Progenitor cell of endocrine pancreas (in vitro differentiated cells): ENCODE measurements at regions not wholly inside any gene's neighbourhood (a gene's known extent, or its start where the extent isn't known, plus 50 kb on each side); places are given as distances from the start of the nearest gene placed in this dataset.

ENCODE experiments used
- DNase-seq: peaks from one replicate; pipeline ENCODE4 v3.0.0; 2021; ENCODE audit warnings: low spot score; ENCODE audit not compliant: unreplicated experiment
- H3K27ac Mint-ChIP-seq: 2 replicates; pipeline ENCODE4 v1.8.0; 2021; ENCODE audit warnings: mild to moderate bottlenecking, moderate library complexity, mixed read lengths
- H3K27me3 Mint-ChIP-seq: 2 replicates; pipeline ENCODE4 v1.8.0; 2021; ENCODE audit warnings: mixed read lengths
- H3K36me3 Mint-ChIP-seq: 2 replicates; pipeline ENCODE4 v1.8.0; 2022; ENCODE audit warnings: mixed read lengths; ENCODE audit not compliant: insufficient read depth
- H3K4me1 Mint-ChIP-seq: 2 replicates; pipeline ENCODE4 v1.8.0; 2021; ENCODE audit warnings: low read depth, mixed read lengths
- H3K4me3 Mint-ChIP-seq: 2 replicates; pipeline ENCODE4 v1.8.0; 2021; ENCODE audit warnings: low read depth, mild to moderate bottlenecking, moderate library complexity, mixed read lengths
- H3K9me3 Mint-ChIP-seq: 2 replicates; pipeline ENCODE4 v1.8.0; 2021; ENCODE audit warnings: low read depth, mixed read lengths
- TF ChIP-seq, protein P1 (sequence below): fragments of 200-600 bp; sonication (generic); IDR thresholded peaks from one replicate; pipeline ENCODE4 v1.5.0; 2021; ENCODE audit warnings: antibody characterized with exemption, mild to moderate bottlenecking; ENCODE audit not compliant: unreplicated experiment

DNA sequence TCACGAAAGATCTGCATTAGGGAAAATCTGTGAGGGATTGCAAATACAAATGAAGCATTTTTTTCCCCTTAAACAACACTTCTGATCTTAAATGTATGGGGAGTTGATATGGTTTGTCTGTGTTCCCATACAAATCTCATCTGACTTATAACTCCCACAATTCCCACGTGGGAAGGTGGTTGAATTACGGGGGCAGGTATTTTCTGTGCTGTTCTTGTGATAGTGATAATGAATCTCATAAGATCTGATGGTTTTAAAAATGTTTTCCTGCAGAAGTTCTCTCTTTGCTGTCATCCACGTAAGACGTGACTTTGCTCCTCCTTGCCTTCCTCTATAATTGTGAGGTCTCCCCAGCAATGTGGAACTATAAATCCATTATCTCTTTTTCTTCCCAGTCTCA, 107.4 kb upstream of the KCNIP4 start:
- no peaks in the 10 kb centered on the region for H3K9me3 Mint-ChIP-seq
- H3K27me3 Mint-ChIP-seq: no peaks in the 10 kb centered on the region
- H3K27ac Mint-ChIP-seq: no peak overlapping the region
- TF ChIP-seq, protein P1, sequence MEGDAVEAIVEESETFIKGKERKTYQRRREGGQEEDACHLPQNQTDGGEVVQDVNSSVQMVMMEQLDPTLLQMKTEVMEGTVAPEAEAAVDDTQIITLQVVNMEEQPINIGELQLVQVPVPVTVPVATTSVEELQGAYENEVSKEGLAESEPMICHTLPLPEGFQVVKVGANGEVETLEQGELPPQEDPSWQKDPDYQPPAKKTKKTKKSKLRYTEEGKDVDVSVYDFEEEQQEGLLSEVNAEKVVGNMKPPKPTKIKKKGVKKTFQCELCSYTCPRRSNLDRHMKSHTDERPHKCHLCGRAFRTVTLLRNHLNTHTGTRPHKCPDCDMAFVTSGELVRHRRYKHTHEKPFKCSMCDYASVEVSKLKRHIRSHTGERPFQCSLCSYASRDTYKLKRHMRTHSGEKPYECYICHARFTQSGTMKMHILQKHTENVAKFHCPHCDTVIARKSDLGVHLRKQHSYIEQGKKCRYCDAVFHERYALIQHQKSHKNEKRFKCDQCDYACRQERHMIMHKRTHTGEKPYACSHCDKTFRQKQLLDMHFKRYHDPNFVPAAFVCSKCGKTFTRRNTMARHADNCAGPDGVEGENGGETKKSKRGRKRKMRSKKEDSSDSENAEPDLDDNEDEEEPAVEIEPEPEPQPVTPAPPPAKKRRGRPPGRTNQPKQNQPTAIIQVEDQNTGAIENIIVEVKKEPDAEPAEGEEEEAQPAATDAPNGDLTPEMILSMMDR: no peak
- no peaks in the 10 kb centered on the region for H3K36me3 Mint-ChIP-seq
- no peak for DNase-seq
- H3K4me1 Mint-ChIP-seq: no peaks in the 10 kb centered on the region
- H3K4me3 Mint-ChIP-seq: no peak overlapping the region

DNA sequence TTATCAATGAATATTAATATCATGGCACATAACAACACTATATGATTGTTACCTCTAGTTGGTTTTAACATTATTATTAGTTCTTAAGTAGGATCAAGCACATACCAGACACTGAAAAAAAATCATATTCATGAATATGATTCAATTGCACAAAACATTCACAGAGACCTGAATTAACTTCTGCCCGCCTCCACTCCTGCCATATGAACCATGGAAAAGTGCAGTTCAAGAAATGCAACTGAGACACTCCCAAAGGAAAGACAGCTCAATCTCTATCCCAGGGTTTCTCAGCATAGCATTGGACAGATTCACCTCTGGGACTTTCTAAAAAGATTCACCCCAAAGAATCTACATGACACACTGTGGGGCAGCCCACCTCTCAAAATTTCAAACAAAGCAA, 103.5 kb upstream of the KCNIP4 start:
- H3K9me3 Mint-ChIP-seq: peaks cover 4% of the 10 kb centered on the region
- TF ChIP-seq, protein P1: no peak
- H3K27me3 Mint-ChIP-seq: no peaks in the 10 kb centered on the region
- H3K36me3 Mint-ChIP-seq: no peaks in the 10 kb centered on the region
- no peak overlapping the region for H3K4me3 Mint-ChIP-seq
- H3K27ac Mint-ChIP-seq: no peak overlapping the region
- DNase-seq: no peak
- H3K4me1 Mint-ChIP-seq: no peaks in the 10 kb centered on the region

DNA sequence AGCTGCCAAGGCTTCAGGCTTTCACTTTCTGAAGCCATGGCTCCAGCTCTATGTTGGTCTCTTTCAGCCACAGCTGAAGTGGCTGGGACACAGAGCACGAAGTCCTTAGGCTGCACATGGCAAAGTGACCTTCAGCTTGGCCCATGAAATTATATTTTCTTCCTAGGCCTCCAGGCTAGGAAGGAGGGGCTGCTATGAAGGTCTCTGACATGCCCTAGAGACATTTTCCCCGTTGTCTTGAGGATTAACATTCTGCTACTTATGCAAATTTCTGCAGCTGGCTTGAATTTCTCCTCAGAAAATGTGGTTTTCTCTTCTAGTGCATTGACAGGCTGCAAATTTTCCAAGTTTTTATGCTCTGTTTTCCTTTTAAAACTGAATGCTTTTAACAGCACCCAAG, 99.8 kb upstream of the KCNIP4 start:
- no peak overlapping the region for H3K27ac Mint-ChIP-seq
- no peaks in the 10 kb centered on the region for H3K4me1 Mint-ChIP-seq
- no peak for DNase-seq
- peaks cover 4% of the 10 kb centered on the region for H3K9me3 Mint-ChIP-seq
- H3K36me3 Mint-ChIP-seq: no peaks in the 10 kb centered on the region
- no peak overlapping the region for H3K4me3 Mint-ChIP-seq
- TF ChIP-seq, protein P1: no peak
- H3K27me3 Mint-ChIP-seq: no peaks in the 10 kb centered on the region

DNA sequence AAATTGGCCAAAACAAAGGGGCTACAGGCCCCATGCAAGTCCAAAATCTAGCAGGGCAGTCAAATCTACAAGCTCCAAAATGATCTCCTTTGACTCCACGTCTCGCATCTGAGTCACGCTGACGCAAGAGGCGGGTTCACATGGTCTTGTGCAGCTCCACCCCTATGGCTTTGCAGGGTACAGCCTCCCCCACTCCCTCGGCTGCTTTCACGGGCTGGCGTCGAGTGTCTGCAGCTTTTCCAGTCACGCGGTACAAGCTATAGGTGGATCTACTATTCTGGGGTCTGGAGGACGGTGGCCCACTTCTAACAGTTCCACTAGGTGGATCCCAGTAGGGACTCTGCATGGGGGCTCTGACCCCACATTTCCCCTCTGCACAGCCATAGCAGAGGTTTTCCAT, 99.2 kb upstream of the KCNIP4 start:
- peaks cover 4% of the 10 kb centered on the region for H3K9me3 Mint-ChIP-seq
- DNase-seq: no peak
- H3K27me3 Mint-ChIP-seq: no peaks in the 10 kb centered on the region
- no peaks in the 10 kb centered on the region for H3K36me3 Mint-ChIP-seq
- H3K4me3 Mint-ChIP-seq: no peak overlapping the region
- TF ChIP-seq, protein P1: no peak
- no peak overlapping the region for H3K27ac Mint-ChIP-seq
- H3K4me1 Mint-ChIP-seq: no peaks in the 10 kb centered on the region

DNA sequence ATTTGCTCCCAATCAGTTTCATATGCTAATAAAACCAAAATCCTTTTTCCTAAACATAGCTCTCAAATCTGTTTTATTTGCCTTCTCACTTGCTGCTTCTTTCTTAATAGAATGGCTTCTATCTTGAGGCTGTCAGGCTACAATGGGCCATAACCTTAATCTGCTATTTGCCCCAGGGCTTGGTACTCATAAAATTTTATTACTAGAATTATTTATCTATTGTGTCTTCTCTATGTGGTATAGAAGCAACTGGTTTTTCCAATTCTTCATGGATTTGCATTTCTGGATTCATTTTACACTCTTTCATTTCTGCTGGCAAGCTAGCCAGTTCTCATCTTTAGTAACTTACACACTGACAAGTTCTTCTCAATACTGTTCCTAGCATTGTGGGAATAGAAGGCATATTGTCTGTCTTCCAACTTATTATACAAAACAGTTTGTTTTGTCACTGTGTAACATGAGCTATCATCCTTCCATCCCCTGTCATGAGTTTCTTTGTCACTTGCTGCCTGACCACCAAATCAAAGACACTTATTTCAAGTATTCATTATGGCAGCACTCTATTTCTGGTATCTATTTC, 96.6 kb upstream of the KCNIP4 start:
- H3K9me3 Mint-ChIP-seq: peaks cover 14% of the 10 kb centered on the region
- TF ChIP-seq, protein P1: no peak
- H3K27ac Mint-ChIP-seq: no peak overlapping the region
- no peaks in the 10 kb centered on the region for H3K27me3 Mint-ChIP-seq
- H3K4me3 Mint-ChIP-seq: no peak overlapping the region
- DNase-seq: no peak
- H3K4me1 Mint-ChIP-seq: no peaks in the 10 kb centered on the region
- H3K36me3 Mint-ChIP-seq: no peaks in the 10 kb centered on the region
